ENCODE measurements at regions not wholly inside any gene's neighbourhood (a gene's known extent, or its start where the extent isn't known, plus 50 kb on each side); places are given as distances from the start of the nearest gene placed in this dataset.
A peak's percentile ranks its signal among the peaks of the same experiment; 100 is the strongest.

DNA sequence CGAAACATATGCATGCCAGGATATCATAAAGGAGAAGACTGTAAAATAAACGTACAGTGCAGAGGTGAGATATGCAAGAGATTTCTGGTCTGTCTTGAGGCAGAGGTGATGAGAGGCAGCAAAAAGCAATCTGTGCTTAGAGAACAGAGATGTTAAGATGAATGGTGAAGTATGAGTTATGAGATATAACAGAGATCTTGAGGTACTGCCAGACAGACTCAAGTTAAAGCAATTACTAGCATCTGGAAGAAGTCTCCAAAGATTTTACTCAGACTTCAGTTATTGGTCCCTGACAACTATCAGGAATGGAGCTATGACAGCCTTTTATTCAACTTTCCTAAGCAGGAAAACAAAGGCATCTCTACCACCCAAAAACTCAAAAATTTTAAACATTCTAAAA is 122.8 kb upstream of the DST start:
- DNase-seq: no peak

DNA sequence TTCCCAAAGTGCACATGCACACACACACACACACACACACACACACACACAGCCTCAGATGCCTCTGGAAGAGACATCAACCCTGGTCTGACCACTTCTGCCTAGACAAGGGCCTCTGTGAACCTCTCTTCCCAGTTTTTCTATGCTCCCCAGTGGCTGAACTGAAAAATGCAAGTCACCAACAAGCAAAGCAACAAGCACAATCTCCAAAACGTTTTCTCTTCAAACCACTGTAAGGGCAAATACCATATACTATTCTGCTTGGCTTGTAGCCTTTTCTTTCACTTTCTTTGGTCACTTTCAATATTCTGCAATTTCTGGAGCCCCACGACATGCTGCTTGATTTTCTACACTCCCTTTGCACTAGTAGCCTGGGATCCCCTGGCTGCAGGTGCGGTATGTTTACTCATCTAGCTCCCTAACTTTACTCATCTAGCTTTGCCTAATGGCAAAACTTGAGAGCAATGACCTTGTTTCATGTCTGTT is 121.4 kb upstream of the DST start:
- no peak for DNase-seq

DNA sequence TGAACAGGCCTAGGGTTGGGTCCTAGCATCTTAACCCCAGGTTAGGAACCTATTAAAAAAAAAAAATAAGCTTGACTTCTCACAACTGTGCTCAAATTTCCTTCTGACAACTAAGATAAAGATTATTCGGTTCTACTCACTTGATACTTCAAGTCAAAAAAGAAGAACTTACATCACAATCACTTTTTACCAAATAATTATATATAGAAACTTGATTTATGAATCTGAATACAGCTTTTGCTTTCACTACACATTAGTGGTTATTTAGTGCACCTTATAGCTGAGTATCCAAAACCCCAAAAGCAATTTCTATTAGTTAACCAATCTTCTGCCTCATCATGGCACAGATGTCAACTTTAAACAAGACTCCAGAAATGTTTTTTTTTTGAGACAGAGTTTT is 119.0 kb upstream of the DST start:
- no peak for DNase-seq

GRCh38 chr6:56760842-56761241 is 118.2 kb upstream of the DST start:
- no peak for DNase-seq

DNA sequence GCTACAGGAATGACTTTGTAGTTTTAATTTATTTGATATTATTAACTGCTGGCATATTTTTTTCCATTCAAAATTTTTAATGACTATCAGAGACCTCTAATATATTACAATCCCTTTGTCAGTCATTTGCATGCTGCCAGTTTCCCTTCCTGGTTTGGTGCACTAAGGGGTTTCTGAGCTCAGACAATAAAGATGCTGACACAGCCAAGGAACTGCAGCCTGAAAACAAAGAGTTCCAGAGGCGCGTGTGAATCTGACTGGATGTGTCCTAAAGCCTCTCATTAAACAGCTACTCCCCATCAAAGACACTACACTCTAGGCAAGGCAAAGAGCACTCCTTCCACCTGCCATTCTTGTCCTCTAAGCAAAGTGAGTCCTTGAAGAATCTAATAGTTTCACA is 116.8 kb upstream of the DST start:
- no peak for DNase-seq

GRCh38 chr6:56758553-56758952 is 115.9 kb upstream of the DST start:
- DNase-seq: no peak

GRCh38 chr6:56758120-56758519 is 115.4 kb upstream of the DST start:
- no peak for DNase-seq

DNA sequence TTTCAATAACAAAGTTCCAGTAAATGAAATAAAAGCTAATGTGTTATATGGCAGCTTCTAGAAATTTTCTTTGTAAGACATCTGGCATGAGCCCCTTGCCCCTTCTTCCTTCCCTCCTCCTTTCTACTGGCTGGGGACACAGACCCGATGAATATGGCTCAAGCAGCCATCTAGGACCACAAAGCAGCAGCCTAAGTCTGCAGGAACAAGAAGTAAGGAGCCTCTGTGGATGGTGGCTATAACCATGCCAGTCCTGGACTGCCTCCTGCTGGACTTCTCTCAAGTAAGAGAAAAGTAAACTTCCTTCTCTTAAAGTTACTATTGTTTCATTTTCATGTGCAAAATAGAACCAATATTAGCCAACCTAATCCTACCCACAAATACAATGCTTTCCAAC is 114.9 kb upstream of the DST start:
- no peak for DNase-seq

GRCh38 chr6:56756791-56757587 is 114.3 kb upstream of the DST start:
- no peak for DNase-seq

GRCh38 chr6:56756219-56756789 is 113.6 kb upstream of the DST start:
- DNase-seq: no peak

GRCh38 chr6:56755040-56755439 is 112.4 kb upstream of the DST start:
- no peak for DNase-seq

- DNase-seq: no peak
Observed at GRCh38 chr6:56753811-56754210, 111.1 kb upstream of the DST start.

GRCh38 chr6:56752534-56752933 is 109.8 kb upstream of the DST start:
- DNase-seq: no peak

DNA sequence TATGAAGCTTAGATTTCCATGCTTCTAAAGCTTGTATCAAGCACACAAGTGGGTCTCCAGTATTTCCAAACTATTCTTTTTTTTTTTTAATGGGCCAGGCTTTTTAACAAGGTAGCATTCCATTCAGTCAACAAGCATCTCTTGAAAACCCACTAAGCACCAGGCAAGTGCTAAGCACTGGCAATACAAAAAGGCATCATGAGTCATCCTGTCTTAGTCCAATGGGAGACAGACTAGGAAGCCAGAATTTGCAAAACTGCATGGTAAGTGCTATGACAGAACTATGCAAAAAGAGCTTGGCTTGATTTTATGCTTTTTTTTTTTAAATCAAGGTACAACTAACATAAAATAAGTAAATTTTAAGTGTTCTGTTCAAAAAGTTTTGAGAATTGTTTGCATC is 109.3 kb upstream of the DST start:
- DNase-seq: no peak

DNA sequence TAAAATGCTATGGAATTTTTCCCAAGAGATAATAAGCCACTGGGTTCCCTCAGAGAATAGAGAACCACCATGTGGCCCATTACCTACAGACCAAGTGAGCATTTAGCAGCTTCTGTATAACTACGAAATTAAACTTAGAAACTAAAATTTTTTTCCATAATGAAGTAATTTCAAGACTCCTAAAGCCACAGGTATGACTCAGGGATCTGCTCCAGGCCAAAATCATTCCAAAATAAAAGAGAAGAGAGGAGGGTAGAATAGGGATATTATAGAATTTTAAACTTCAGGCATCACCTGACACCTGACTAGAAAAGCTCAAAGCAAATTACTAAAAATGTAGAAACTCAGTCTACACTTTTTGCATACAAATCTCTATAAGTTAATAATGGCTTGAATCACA is 108.9 kb upstream of the DST start:
- no peak for DNase-seq

DNA sequence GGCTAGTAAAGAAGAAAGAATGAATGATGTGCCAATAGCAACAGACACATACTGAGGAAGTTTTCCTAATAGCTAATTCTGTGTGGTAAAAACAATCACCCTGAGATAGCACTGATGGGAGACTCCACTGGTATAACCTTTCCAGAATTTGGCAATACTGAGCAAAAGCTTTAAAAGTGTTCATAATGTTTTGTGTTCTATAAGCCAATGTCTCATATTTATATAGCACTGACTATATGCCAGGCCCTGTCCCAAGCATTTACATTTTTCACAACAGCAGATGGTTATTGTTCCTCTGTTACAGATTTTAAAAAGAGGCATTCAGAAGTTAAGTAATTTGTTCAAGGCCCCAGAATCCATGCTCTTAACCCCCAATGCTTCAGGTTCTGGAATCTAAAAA is 108.0 kb upstream of the DST start:
- no peak for DNase-seq

DNA sequence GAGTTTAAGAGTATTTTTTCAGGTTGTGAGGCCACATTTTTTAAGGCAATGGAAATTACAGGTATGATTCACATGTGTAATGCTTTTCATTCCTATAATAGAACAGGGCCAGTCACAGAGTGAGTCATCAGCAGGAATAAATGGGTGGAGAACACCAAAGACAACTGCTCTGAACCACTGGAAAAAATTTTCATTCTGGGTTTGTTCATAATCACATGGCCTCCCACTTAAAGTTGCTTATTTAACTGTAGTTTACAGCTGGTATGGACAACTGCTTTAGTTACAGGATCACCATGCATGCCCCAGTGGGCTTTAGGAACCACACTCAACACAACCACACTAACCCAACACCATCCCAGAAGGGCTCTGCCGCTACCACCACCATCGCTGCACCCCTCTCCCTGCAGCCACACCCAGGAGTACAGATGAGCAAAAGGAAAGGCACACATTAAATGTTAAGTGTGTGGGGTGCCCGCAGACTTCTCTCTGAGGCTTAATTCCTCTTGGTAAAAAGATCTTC is 107.0 kb upstream of the DST start:
- DNase-seq: peak; percentile 7

- no peak for DNase-seq
Observed at GRCh38 chr6:56746767-56747504, 104.2 kb upstream of the DST start.

- DNase-seq: no peak
Observed at GRCh38 chr6:56745971-56746370, 103.3 kb upstream of the DST start.

- no peak for DNase-seq
Observed at GRCh38 chr6:56745081-56745480, 102.4 kb upstream of the DST start.

DNA sequence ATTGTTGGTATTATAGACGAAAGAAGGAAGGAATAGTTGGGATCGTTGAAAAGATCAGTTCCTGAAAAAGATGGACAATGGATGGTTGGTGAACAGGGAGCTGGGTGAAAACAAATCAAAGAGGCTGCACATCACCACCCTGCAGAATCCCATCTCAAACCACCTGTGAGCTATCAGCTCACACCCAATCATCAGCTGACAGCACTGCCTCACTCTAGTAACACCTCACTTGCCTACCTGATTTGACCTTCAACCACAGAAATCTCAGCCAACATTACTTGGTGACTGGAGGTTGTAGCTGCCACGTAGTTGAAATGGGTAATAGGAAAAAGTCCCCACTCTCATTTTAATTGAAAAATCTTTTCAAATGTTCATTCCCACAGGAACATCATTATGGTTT is 101.8 kb upstream of the DST start:
- DNase-seq: no peak

GRCh38 chr6:56742122-56742791 is 99.6 kb upstream of the DST start:
- no peak for DNase-seq

GRCh38 chr6:56741472-56741871 is 98.8 kb upstream of the DST start:
- no peak for DNase-seq
